ENCODE measurements at regions not wholly inside any gene's neighbourhood (a gene's known extent, or its start where the extent isn't known, plus 50 kb on each side); places are given as distances from the start of the nearest gene placed in this dataset.

DNA sequence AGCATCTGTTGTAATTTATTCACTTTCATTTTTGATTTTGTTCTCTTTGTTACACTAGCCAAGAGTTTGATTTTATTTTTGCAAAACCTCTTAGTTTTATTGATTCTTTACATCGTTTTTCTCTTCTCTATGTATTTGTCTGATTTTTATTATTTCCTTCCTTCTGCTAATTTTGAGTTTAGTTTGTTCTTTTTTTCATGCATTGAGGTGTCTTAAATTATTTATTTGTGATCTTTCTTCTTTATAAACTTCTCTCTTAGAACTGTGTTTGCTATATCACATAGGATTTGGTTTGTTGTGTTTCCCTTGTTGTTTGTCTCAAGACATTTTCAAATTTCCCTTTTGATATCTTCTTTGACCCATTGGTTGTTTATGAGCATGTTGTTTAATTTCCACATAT lies 51.7 kb upstream of the NFKBIA start:
- Histone ChIP-seq H3K9me3 (ENCODE audit: control insufficient read depth, insufficient read depth, low read length) (peaks cover 7% of the 10 kb centered on the region), H3K9me1 (ENCODE audit: insufficient read depth, low read length) (no peaks in the 10 kb centered on the region), H4K91ac (ENCODE audit: insufficient read depth, low read depth, low read length) (no peak overlapping the region), H3K4me1 (ENCODE audit: control insufficient read depth, insufficient read depth, low read length) (no peaks in the 10 kb centered on the region), H2BK15ac (ENCODE audit: low read depth, low read length) (no peak overlapping the region), H3K36me3 (ENCODE audit: control insufficient read depth, insufficient read depth, low read length) (no peaks in the 10 kb centered on the region), H4K8ac (ENCODE audit: low read depth in 2 of 2, low read length in 2 of 2) (no peak overlapping the region), H3K27ac (ENCODE audit: insufficient read depth, low read length) (no peak overlapping the region), H3K79me1 (ENCODE audit: low read depth in 1 of 2, low read length in 2 of 2) (no peaks in the 10 kb centered on the region), H2AK9ac (replicated peaks; ENCODE audit: low read depth, low read length, poor library complexity) (no peak overlapping the region), H3K14ac (replicated peaks; ENCODE audit: low read depth, low read length) (no peak overlapping the region), H4K5ac (ENCODE audit: low read depth, low read length) (no peak overlapping the region), H3K23ac (ENCODE audit: low read depth, low read length) (no peak overlapping the region), H4K20me1 (ENCODE audit: insufficient read depth, low read length) (no peaks in the 10 kb centered on the region), H3K27me3 (ENCODE audit: control insufficient read depth, insufficient read depth, low read length) (no peaks in the 10 kb centered on the region), H2BK20ac (ENCODE audit: low read depth, low read length) (no peak overlapping the region), H2BK120ac (ENCODE audit: low read depth, low read length) (no peak overlapping the region), H3K56ac (ENCODE audit: extremely low read depth, insufficient read depth, low read length) (no peak overlapping the region), H3K9ac (ENCODE audit: low read depth, low read length) (no peak overlapping the region), H2AK5ac (ENCODE audit: low read depth, low read length) (no peak overlapping the region), H2BK5ac (ENCODE audit: low read depth, low read length, poor library complexity, severe bottlenecking) (no peak overlapping the region), H3K18ac (ENCODE audit: low read depth, low read length) (no peak overlapping the region), H3K4me2 (ENCODE audit: low read depth, low read length) (no peak overlapping the region), H2AFZ (replicated peaks; ENCODE audit: low read length, poor library complexity) (no peak overlapping the region), H3K4me3 (ENCODE audit: insufficient read depth, low read depth, low read length) (no peak overlapping the region), H3K4ac (ENCODE audit: low read depth, low read length) (no peak overlapping the region)
- no peak for DNase-seq
- no TSS peak for BruUV-seq (replicated peaks)
- ChIA-PET CTCF (no interaction called here), POLR2A (ENCODE audit: unreplicated experiment) (no interaction called here)
- WGBS, 2 experiments (ENCODE audit: extremely low coverage in 2 of 2, insufficient read length in 1 of 2), result no CpG with 5 or more reads among the region's 1 CpG
- no peak for ATAC-seq (ENCODE audit: low read depth)
- TF ChIP-seq MAZ (IDR thresholded peaks at IDR 0.05; ENCODE audit: borderline replicate concordance, low read depth, low read length), result no peak
- TF ChIP-seq POLR2A (IDR thresholded peaks at IDR 0.05; ENCODE audit: low read depth, low read length), result no peak
- TF ChIP-seq, protein P1, sequence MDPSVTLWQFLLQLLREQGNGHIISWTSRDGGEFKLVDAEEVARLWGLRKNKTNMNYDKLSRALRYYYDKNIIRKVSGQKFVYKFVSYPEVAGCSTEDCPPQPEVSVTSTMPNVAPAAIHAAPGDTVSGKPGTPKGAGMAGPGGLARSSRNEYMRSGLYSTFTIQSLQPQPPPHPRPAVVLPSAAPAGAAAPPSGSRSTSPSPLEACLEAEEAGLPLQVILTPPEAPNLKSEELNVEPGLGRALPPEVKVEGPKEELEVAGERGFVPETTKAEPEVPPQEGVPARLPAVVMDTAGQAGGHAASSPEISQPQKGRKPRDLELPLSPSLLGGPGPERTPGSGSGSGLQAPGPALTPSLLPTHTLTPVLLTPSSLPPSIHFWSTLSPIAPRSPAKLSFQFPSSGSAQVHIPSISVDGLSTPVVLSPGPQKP (IDR thresholded peaks at IDR 0.05; ENCODE audit: borderline replicate concordance, low read depth, low read length), result no peak
- TF ChIP-seq MAFK (IDR thresholded peaks at IDR 0.05; ENCODE audit: low read depth, low read length), result no peak
- no peak for TF ChIP-seq MXI1 (IDR thresholded peaks at IDR 0.05; ENCODE audit: borderline replicate concordance, low read depth, low read length)
- TF ChIP-seq, protein P2, sequence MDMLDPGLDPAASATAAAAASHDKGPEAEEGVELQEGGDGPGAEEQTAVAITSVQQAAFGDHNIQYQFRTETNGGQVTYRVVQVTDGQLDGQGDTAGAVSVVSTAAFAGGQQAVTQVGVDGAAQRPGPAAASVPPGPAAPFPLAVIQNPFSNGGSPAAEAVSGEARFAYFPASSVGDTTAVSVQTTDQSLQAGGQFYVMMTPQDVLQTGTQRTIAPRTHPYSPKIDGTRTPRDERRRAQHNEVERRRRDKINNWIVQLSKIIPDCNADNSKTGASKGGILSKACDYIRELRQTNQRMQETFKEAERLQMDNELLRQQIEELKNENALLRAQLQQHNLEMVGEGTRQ (IDR thresholded peaks at IDR 0.05; ENCODE audit: low read depth, low read length), result no peak
- no peak for TF ChIP-seq RCOR1 (IDR thresholded peaks at IDR 0.05; ENCODE audit: insufficient replicate concordance, low read length)
- TF ChIP-seq SMC3 (IDR thresholded peaks at IDR 0.05; ENCODE audit: low read depth, low read length), result no peak
- TF ChIP-seq, protein P3, sequence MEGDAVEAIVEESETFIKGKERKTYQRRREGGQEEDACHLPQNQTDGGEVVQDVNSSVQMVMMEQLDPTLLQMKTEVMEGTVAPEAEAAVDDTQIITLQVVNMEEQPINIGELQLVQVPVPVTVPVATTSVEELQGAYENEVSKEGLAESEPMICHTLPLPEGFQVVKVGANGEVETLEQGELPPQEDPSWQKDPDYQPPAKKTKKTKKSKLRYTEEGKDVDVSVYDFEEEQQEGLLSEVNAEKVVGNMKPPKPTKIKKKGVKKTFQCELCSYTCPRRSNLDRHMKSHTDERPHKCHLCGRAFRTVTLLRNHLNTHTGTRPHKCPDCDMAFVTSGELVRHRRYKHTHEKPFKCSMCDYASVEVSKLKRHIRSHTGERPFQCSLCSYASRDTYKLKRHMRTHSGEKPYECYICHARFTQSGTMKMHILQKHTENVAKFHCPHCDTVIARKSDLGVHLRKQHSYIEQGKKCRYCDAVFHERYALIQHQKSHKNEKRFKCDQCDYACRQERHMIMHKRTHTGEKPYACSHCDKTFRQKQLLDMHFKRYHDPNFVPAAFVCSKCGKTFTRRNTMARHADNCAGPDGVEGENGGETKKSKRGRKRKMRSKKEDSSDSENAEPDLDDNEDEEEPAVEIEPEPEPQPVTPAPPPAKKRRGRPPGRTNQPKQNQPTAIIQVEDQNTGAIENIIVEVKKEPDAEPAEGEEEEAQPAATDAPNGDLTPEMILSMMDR (conservative IDR thresholded peaks at IDR 0.05; ENCODE audit: low read depth, low read length), result no peak
- TF ChIP-seq FOS (IDR thresholded peaks at IDR 0.05; ENCODE audit: low read depth, low read length), result no peak
- no peak for TF ChIP-seq CHD1 (IDR thresholded peaks at IDR 0.05; ENCODE audit: low read depth, low read length)
- no peak for TF ChIP-seq RFX5 (IDR thresholded peaks at IDR 0.05; ENCODE audit: low read depth, low read length)
- TF ChIP-seq BHLHE40 (IDR thresholded peaks at IDR 0.05; ENCODE audit: low read depth, low read length), result no peak
- TF ChIP-seq CEBPB (IDR thresholded peaks at IDR 0.05; ENCODE audit: low read depth, low read length), result no peak
- TF ChIP-seq NFE2L2 (IDR thresholded peaks at IDR 0.05; ENCODE audit: low read depth, low read length), result no peak
- no peak for TF ChIP-seq RAD21 (IDR thresholded peaks at IDR 0.05; ENCODE audit: low read length)
- in situ Hi-C loops (cut with MboI; ENCODE audit: low sequenced_read_pairs) (no loop called here), intact Hi-C loops (cut with micrococcal nuclease) (no loop called here), dilution Hi-C loops (cut with HindIII; ENCODE audit: low sequenced_read_pairs, unreplicated experiment) (no loop called here)
